ENCODE measurements at regions not wholly inside any gene's neighbourhood (a gene's known extent, or its start where the extent isn't known, plus 50 kb on each side); places are given as distances from the start of the nearest gene placed in this dataset.

GRCh38 chr1:4298361-4299083 lies 355.9 kb upstream of the AJAP1 start:
- BruUV-seq (replicated peaks), result no TSS peak
- no peaks in the 10 kb centered on the region for H3K4me1 Mint-ChIP-seq (ENCODE audit: insufficient read depth, unreplicated experiment)
- H3K9me3 Mint-ChIP-seq (ENCODE audit: unreplicated experiment), result peaks cover 34% of the 10 kb centered on the region
- CTCF ChIA-PET, result no interaction called here
- intact Hi-C loops (cut with micrococcal nuclease), result no loop called here
- H3K27me3 Mint-ChIP-seq (ENCODE audit: insufficient read depth, unreplicated experiment), result no peaks in the 10 kb centered on the region
- no peak overlapping the region for H3K4me3 Mint-ChIP-seq (ENCODE audit: unreplicated experiment)
- no peak for DNase-seq (ENCODE audit: unreplicated experiment)
- POLR2A ChIA-PET, result no interaction called here
- TF ChIP-seq CTCF (IDR thresholded peaks at IDR 0.05; ENCODE audit: unreplicated experiment), result no peak
- no peak overlapping the region for H3K27ac Mint-ChIP-seq (ENCODE audit: low read depth, unreplicated experiment)
- peaks cover 5% of the 10 kb centered on the region for H3K36me3 Mint-ChIP-seq (ENCODE audit: insufficient read depth, unreplicated experiment)

- intact Hi-C loops (cut with micrococcal nuclease), result no loop called here
- Mint-ChIP-seq H3K4me3 (ENCODE audit: unreplicated experiment) (no peak overlapping the region), H3K27me3 (ENCODE audit: insufficient read depth, unreplicated experiment) (no peaks in the 10 kb centered on the region), H3K27ac (ENCODE audit: low read depth, unreplicated experiment) (no peak overlapping the region), H3K36me3 (ENCODE audit: insufficient read depth, unreplicated experiment) (no peaks in the 10 kb centered on the region), H3K4me1 (ENCODE audit: insufficient read depth, unreplicated experiment) (no peaks in the 10 kb centered on the region), H3K9me3 (ENCODE audit: unreplicated experiment) (peaks cover 37% of the 10 kb centered on the region)
- no peak for TF ChIP-seq CTCF (IDR thresholded peaks at IDR 0.05; ENCODE audit: unreplicated experiment)
- BruUV-seq (replicated peaks), result no TSS peak
- DNase-seq (ENCODE audit: unreplicated experiment), result no peak
- ChIA-PET CTCF (no interaction called here), POLR2A (no interaction called here)
Observed at GRCh38 chr1:4301007-4301406, 353.4 kb upstream of the AJAP1 start.

GRCh38 chr1:4303303-4303702 lies 351.1 kb upstream of the AJAP1 start:
- ChIA-PET CTCF (interaction anchor here (0.6 kb wide), 1 partner anchor 20 kb away, joined by 3 read pairs; no protein-coding TSS in a partner anchor), POLR2A (no interaction called here)
- Mint-ChIP-seq H3K4me1 (ENCODE audit: insufficient read depth, unreplicated experiment) (no peaks in the 10 kb centered on the region), H3K4me3 (ENCODE audit: unreplicated experiment) (no peak overlapping the region), H3K27me3 (ENCODE audit: insufficient read depth, unreplicated experiment) (no peaks in the 10 kb centered on the region), H3K9me3 (ENCODE audit: unreplicated experiment) (peaks cover 28% of the 10 kb centered on the region), H3K36me3 (ENCODE audit: insufficient read depth, unreplicated experiment) (no peaks in the 10 kb centered on the region), H3K27ac (ENCODE audit: low read depth, unreplicated experiment) (no peak overlapping the region)
- TF ChIP-seq CTCF (IDR thresholded peaks at IDR 0.05; ENCODE audit: unreplicated experiment), result no peak
- no TSS peak for BruUV-seq (replicated peaks)
- no peak for DNase-seq (ENCODE audit: unreplicated experiment)
- intact Hi-C loops (cut with micrococcal nuclease), result no loop called here

- ChIA-PET POLR2A (no interaction called here), CTCF (interaction anchor here (0.6 kb wide), 1 partner anchor 1110 kb away, joined by 3 read pairs; no protein-coding TSS in a partner anchor)
- BruUV-seq (replicated peaks), result no TSS peak
- intact Hi-C loops (cut with micrococcal nuclease), result no loop called here
- no peak for DNase-seq (ENCODE audit: unreplicated experiment)
- TF ChIP-seq CTCF (IDR thresholded peaks at IDR 0.05; ENCODE audit: unreplicated experiment), result no peak
- Mint-ChIP-seq H3K36me3 (ENCODE audit: insufficient read depth, unreplicated experiment) (no peaks in the 10 kb centered on the region), H3K27ac (ENCODE audit: low read depth, unreplicated experiment) (no peak overlapping the region), H3K4me1 (ENCODE audit: insufficient read depth, unreplicated experiment) (no peaks in the 10 kb centered on the region), H3K4me3 (ENCODE audit: unreplicated experiment) (no peak overlapping the region), H3K27me3 (ENCODE audit: insufficient read depth, unreplicated experiment) (no peaks in the 10 kb centered on the region), H3K9me3 (ENCODE audit: unreplicated experiment) (peaks cover 20% of the 10 kb centered on the region)
Observed at GRCh38 chr1:4305526-4306301, 348.7 kb upstream of the AJAP1 start.

Data from MCF 10A (cell line).